G401.6 (cell line): ENCODE measurements at regions not wholly inside any gene's neighbourhood (a gene's known extent, or its start where the extent isn't known, plus 50 kb on each side); places are given as distances from the start of the nearest gene placed in this dataset.
"Not testable (repeated sequence)": the region's sequence is repeated elsewhere in the genome, so short reads cannot be mapped to it uniquely, and the experiment has no call there.

ENCODE experiments used
- FAIRE-seq: peaks from 2 replicates; lab custom pipeline; 2012; peaks lifted over from hg19 to GRCh38; lab: Jason Lieb, UNC

DNA sequence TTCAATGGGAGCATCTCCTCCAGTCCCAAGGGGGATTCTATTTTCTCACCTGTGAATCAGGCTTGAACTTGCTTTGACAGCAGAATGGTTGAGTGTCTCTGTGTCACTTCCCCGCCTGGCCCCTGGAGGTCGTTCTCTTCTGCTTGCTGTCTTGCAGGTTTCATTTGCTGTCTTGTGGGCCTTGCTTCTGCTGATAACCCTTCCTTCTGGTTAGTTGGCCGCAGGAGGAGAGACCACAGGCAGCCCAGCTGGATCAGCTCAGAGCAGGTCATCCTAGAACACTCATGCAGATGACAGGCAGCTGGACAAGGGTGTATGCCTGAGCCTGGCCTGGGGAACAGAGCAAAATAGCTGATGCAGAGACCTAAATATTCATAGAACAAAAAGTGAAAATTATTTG lies 344.2 kb upstream of the ADARB2 start:
- FAIRE-seq: no peak

DNA sequence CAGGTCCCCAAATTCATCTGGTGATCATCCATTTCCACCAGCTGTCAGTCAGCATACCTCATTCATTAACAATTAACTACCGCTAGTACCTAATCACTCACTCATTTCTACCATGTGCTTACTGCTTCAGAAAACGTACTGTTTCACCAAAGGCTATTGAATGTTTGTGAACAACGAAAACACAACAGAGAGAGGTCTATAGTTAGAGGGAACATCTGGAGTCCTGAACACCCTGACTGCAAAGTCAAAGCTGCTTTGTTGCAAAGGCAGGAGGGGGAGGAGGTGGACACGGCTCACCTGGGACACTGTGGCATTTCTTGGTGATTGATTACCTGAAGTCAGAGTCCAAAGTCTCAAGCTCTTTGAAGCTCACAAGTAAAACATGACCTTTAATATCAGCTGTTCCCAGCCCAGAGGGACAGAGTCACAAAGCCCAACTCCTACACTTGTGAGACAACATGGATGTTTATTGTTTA lies 342.3 kb upstream of the ADARB2 start:
- FAIRE-seq: no peak

DNA sequence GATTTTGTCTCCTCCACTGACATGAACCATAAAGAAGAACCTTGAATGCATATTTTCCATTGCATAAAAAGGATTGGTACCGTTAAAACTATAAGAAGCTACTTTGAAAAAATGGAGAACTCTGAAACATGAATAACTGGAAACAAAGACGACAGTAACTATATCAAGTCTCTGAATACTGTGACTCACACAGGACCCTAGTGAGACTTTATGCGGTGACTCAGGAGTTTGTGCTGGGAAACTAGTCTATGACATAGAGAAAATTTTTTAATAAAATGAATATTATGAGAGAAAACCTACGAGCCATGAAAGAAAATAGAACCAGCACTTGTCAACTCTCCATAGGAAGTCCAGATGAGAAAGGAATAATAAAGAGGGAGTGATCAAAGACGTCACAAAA lies 339.9 kb upstream of the ADARB2 start:
- no peak for FAIRE-seq

DNA sequence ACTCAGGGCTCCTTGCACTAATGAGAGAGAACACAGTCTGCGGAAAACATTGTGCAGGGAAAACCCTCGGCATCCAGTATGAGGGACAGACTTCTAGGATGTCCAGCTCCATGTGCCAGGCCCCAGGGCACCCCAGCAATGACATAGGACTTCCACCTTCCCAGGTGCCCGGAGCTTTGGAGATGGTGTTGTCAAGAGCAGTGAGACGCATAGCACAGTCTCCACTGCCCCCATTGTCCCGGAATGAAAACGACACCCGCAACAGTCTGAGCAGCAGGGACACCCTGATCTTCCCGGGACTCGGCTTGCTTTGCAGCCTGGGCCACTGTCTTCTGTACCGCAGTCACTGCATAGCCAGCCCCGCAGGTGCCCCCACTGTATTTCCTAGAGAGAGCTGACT lies 339.2 kb upstream of the ADARB2 start:
- FAIRE-seq: no peak

DNA sequence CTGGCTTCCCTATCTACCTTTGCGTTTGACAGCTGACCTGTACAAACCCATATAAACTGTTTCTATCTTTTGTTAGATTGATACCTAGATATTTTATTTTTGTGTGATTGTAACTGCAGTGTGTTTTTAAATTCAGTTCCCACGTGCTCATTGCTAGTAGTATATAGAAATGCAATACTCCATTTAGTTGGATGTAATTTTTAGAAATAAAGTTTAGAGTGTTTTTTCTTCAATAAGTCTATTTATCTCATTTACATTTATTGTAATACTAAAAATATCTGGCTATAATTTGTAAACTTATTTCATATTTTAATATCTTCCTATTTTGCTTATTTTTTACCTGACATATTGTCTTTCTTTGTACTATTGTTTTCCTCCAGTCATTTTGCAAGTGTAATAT lies 329.7 kb upstream of the ADARB2 start:
- no peak for FAIRE-seq

DNA sequence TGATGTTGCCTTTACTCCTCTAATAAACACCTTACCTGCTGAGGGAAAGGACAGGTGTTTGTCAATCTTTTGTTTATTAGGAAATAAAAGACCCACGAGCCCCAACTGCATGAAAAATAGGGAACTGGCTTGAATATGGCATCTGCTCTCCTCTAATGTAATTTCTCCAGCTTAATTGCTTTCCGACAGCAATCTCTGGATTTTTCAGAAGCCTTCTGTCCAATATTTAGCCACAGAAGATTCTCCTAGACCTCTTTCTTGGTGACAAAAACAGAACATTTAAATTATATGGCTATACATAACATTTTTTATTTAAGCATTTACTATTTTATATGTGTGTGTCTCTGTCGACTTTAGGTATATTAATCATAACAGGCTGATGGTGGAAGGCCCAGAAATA lies 317.4 kb upstream of the ADARB2 start:
- FAIRE-seq: no peak

DNA sequence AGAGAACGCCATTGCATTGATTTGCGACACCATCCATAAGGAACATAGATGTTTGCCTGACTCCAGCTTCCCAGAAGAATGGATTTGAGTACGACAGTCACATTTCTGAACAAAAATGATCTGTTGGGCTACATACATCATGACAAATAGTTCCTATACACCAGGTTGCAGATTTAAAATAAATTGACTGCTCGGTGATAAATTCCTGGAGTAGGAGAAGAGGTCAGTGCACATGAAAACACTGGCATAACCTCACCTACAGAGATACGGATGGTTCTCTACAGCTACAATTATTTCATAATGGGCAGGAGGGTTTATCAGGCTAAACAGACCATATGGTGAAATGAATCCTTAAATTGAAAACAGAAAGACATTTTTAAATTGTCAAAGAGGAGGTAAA lies 316.5 kb upstream of the ADARB2 start:
- FAIRE-seq: no peak

DNA sequence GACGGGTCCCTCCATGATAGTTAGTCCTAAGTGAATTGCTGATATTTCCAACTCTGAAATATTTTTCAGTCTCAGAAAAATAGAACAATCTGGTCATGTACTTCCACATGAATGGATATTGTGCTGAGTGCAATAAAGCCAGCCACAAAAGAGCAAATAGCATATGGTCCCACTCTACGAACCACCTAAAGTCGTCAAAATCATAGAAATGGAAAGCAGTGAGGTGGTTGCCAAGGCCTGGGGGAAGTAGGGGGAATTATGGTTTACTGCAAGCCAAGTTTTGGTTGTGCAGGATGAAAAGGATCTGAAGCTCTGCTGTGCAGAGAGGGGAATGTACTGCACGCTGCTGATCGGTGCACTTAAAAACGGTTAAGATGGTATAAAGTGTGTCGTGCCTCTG lies 313.8 kb upstream of the ADARB2 start:
- FAIRE-seq: no peak

DNA sequence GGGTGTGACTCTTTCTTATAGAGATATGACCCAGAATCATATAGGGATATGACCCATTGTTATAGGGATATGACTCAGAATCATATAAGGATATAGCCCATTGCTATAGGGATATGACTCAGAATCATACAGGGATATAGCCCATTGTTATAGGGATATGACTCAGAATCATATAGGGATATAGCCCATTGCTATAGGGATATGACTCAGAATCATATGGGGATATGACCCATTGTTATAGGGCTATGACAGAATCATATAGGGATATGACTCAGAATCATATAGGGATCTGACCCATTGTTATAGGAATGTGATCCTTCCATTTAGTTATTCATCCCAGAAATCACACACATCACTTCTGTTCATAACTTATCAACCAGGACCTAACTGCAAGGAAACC lies 312.2 kb upstream of the ADARB2 start:
- FAIRE-seq: no peak

DNA sequence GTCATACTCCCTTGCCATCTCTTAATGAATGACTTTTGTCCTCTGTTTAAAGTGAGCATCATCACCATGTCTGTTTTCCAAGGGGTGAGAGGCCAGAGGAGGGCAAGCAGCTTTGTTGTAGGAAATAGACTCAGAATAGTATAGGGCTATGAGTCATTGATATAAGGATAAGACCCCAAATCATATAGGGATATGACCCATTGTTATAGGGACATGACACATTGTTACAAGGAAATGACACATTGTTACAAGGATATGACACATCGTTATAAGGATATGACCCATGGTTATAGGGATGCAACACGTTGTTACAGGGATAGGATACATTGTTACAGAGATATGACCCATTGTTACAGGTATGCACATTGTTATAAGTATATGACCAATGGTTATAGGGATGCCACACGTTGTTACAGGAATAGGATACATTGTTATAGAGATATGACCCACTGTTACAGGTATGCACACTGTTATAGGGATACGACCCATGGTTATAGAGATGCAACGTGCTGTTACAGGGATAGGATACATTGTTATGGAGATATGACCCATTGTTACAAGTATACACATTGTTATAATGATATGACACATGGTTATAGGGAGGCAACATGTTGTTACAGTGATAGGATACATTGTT lies 311.1 kb upstream of the ADARB2 start:
- no peak for FAIRE-seq

DNA sequence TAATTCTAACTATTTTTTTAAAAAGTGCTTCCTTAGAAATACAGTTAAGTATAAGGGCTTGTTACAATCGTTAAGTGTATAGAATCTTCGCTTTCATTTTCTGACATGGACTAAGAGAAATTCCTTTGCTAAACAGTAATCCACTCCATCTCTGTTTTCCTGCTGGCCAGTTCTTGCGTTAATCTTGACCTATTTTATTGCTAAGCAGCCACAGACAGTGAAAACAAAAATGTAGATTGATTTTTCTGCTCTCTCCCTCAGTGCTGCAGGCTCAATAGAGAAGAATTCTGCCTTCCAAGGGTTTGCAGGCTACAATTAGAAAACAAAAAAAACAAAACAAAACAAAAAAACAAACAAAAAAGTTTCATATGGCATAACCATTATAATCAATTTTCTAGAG lies 310.4 kb upstream of the ADARB2 start:
- no peak for FAIRE-seq

DNA sequence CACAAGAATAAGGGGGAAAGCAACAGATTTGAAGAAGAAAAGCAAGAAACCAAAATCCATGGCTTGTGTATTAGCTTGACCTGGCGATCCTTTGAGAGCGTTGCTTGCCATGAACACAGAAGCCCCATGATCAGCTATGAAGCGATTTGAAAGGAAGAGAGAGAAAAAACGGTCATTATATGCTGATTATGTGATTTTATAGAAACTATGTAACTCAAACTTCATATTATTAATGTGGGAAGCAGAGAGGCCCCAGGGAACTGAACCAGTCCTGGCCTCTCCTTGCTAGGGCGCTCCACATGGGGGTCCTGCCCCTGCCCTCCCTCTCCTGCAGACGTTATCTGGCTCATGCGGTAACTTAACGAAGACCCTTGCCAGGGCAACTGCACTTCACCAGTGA lies 306.1 kb upstream of the ADARB2 start:
- no peak for FAIRE-seq

DNA sequence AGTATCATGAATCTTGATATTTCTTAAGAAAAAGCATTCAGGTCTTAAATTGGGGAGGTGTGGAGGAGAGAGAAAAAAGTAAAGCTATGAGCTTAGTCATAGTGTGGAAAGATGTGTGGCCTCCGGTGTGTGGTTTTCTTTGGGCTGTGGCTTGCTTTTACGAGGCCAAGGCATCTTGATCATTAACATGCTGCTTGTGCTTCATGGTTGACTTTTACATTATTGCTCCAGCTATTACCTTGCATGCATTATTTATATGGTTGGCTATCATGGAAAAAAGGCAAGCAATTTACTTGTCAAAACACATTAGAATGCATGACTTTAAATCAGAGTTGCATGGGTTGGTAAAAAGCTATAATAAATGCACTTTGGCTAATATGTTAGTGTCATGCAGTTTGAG lies 300.7 kb upstream of the ADARB2 start:
- FAIRE-seq: no peak

DNA sequence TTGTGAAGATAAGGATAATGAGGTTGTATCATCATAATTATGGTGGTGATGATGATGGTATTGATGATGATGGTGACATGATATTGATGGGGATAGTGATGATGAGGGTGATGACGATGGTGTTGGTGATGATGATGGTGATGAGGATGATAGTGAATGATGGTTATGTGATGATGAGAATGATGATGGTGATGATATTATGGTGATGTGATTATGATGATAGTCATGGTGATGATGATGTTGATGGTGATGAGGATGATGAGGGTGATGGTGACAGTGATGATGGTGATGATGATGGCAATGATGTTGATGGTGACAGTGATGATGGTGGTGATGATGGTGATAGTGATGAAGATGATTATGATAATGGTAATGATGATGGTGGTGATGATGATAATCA lies 299.9 kb upstream of the ADARB2 start:
- no peak for FAIRE-seq

DNA sequence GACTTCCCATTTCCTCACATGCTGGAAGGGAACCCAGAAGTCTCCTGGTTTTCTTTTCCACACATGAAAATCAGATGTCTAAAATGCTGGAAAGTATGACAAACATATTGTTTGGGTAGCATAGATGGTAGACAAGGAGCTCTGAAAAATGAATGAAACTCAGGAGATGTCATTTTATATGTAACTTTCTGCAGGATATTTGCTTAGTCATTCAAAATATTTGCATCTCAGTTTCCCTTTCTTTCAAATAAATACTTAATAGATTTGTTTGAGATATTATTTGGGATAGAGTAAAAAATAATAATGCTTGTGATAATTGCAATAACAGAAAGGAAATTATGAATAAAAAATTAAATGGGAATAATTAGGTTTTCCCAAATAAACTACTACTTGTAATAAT lies 298.9 kb upstream of the ADARB2 start:
- FAIRE-seq: no peak

DNA sequence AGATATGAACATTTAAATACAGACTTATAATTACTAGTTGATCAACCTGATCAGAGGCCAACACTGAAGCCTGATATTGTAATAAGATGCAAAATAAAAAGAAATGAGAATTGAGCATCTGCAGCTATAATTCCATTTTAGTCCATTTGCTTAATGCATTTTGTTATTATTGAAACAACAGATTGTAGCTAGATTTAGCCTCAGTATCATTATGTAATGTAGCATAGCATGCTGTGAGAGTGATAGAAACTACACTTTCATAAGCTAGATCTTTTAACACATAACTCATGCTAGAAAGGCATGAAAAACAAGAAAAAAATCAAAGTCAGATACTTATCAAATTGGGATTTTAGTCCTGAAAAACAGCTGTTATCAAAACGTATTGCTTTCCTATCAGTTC lies 292.7 kb upstream of the ADARB2 start:
- no peak for FAIRE-seq

DNA sequence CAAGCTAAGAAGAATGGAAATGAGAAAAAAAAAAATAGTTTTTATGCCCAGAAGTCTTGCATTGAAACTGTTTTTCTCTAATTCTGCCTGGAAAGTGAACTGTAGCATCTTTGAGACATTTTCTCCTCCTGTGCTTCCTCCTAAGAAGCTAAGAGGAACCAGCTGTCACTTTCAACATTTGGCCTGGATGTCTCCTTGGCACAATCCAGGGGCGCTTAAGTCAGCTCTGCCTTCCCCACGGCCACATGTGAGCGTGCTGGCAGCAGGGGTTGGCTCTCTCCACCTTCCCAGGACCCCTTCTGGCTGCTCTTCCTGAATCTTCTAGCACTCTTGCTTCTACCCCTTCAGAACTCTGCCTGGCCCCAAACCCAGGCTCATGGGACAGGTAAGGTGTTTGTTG lies 289.6 kb upstream of the ADARB2 start:
- no peak for FAIRE-seq

DNA sequence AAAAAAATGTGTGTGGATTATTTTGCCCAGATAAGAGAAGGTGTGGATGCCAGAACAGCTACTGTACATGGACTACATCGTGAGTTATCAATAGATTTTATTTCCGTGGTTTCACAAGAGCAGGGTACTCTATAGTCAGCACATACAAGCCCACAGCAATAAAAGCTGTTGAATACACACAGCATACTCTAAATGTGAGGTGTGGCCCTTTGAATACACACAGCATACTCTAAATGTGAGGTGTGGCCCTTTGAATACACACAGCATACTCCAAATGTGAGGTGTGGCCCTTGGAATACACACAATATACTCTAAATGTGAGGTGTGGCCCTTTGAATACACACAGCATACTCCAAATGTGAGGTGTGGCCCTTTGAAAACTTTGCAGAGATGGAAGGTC lies 287.4 kb upstream of the ADARB2 start:
- not testable (repeated sequence) for FAIRE-seq

DNA sequence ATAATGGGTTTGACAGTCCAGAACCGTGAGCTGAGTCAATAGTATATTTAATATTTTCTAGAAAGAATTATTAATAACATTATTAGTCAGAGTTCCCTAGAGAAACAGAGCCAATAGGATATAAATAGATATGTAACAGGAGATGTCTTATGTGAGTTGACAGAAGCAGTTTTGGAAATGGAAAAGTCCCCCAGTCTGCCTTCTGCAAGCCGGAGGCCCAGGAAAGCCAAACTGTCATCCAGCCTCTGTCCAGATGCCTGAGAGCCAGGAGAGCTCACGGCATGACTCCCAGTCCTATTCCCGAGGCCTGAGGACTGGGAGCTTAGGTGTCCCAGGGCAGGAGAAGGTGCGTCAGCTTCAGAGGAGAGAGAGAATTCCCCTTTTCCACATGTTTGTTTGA lies 286.4 kb upstream of the ADARB2 start:
- no peak for FAIRE-seq

DNA sequence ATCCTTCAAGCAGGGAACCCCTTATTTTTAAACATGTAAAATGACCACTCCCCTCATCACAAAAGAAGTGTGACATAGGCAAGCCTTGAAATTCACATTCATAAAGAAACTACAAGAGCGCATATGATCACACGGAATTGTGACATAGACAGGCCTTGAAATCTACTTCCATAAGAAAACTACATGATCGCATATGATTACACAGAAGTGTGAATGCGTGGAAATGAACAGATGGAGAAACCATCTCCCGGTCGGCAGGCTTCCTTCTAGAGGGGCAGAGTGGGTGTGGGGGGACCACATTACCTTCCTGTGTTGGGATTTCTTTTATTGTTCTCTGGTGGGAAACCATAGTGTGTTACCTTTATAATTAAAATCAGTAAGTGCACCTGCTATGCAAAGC lies 285.1 kb upstream of the ADARB2 start:
- FAIRE-seq: no peak

DNA sequence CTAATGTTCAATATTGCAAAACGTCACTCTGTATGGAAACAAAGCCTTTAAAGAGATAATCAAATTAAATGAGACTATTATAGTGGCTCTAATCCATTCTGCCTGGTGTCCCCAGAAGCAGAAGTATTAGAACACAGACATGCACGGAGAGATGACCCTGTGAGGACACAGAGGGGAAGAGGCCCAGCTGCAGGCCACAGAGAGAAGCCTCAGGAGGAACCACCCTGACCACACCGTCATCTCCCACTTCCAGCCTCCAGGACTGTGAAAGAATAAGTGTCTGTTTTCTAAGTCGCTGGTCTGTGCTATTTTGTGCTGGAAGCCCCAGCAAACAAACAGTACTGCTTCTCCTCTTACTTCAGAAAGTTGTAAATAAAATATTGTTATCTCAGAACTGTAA lies 283.5 kb upstream of the ADARB2 start:
- FAIRE-seq: no peak

DNA sequence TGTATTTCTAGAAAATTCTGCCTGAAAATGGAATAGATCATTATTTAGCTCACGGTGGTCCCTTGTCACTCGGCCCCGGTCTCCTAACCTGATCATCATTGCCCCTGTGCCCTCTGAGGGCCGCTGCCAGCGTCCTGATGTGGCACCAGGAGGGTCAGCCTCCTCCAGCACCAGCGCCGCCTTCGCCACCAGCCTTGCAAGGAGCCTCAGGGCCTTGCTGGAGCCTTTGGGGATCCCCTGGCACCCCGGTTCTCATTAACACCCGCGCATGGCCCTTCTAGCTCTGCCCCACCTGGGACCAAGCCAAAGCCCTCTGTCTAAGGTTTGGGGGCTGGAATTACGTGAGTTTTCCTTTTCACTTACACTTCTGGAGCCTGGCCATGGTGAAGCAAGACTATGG lies 282.5 kb upstream of the ADARB2 start:
- no peak for FAIRE-seq

DNA sequence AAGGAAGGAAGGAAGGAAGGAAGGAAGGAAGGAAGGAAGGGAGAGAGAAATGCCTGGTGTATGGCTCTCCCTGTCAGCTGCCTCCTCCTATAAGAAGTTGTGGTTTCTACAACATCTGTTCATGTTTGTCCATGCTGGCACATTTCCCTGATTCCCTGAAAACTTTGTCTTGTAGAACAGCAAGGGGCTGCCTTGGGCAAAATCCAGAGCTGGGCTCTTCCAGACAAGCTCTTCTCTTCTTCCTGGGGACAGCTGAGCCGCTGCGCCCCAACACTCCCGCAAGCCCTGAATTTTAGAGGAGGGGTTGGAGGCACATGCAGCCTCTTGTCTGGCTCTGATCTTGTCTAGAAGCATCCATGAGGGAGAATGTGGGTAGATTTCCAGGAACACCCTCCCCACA lies 282.0 kb upstream of the ADARB2 start:
- no peak for FAIRE-seq

DNA sequence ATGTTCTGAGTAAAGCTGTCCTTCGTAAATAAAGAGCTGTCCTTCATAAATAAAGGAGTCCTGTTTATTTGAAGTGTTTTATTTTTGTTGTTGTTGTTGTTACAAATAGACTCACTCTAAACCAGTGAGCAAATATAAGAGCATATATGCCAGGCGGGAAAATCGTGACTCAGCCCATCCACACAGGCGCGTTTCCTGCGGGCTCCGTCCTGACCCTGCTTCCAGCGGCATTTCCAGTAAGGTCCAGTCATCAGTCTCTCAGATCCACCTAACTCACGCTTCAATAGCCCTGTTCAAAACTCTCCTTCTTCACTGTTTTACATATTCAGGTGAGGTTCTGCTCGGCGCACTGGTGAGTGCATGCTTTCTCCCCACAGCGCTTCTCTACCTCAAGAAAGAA lies 277.2 kb upstream of the ADARB2 start:
- FAIRE-seq: no peak

DNA sequence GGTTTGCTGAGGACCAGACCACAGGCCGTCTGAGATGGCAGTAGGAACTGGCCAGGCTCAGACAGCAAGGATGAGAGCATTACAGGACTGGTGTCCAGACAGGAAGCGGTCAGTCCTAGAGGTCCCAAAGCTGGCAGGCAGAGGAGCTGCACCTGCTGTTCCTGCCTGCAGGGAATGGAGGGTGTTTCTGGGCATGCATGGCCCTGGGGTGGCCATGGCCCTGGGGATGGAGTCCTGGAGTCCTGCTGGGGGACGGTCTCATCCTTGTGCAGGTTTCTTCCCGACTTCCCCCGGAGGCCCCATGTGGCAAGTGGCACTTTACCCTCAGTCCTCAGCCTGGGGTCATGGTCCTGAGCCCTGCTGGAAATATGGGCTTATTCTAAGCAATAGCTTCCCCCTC lies 274.9 kb upstream of the ADARB2 start:
- no peak for FAIRE-seq
